NCI-H1436 treated with DMSO at 0.1 percent for 48 hours (cell line): ENCODE measurements at regions not wholly inside any gene's neighbourhood (a gene's known extent, or its start where the extent isn't known, plus 50 kb on each side); places are given as distances from the start of the nearest gene placed in this dataset.
A peak's percentile ranks its signal among the peaks of the same experiment; 100 is the strongest.
"Not testable (repeated sequence)": the region's sequence is repeated elsewhere in the genome, so short reads cannot be mapped to it uniquely, and the experiment has no call there.

ENCODE experiments used
- DNase-seq: peaks from one replicate; lab custom pipeline; 2025; lab: John Stamatoyannopoulos, UW

DNA sequence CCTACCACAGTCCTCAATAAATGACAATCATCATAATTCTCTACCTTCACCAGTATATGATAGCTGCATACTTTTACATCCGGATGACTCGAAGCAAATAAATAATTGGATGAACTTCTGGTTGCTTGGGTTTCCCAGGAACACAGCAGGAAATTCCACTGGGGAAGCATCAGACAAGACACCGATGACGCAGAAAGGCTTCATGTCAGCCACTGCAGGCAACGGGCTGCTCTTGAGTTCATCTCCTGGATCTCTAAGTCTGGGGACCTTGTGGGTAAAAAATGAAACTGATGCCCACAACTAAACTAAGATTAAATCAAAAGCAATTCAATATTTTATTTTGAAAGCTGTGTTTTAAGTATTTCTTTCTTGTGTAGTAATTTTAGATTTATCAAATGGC, 472.1 kb upstream of the C16orf82 start:
- DNase-seq = no peak

DNA sequence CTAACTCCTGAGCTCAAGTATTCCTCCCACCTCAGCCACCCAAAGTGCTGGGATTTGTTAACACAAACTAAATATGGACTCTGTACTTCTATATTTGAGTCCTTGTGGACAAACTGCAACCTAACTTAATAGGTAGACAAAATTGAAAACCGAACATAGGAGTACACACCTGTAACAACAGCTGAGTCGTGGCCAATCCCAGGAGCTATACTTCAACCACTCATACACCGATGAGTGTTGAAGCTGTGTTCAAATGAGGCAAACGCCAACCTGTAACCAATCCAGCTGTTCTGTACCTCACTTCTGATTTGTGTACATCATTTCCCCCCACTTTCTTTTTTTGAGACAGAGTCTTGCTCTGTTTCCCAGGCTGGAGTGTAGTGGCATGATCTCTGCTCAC, 471.5 kb upstream of the C16orf82 start:
- DNase-seq = no peak

DNA sequence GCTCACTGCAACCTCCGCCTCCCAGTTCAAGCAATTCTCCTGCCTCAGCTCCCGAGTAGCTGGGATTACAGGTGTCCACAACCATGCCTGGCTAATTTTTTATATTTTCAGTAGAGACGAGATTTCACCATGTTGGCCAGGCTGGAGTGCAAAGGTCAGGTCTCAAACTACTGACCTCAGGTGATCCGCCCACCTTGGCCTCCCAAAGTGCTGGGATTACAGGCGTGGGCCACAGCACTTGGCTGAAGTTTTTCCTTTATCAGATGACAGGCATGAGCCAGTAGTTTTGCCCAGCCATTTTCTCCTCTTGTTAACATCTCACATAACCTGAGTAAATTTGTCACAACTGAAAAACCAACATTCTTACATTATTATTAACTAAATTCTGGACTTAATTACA, 470.7 kb upstream of the C16orf82 start:
- not testable (repeated sequence) for DNase-seq

GRCh38 chr16:26598061-26598460, 468.7 kb upstream of the C16orf82 start:
- no peak for DNase-seq

DNA sequence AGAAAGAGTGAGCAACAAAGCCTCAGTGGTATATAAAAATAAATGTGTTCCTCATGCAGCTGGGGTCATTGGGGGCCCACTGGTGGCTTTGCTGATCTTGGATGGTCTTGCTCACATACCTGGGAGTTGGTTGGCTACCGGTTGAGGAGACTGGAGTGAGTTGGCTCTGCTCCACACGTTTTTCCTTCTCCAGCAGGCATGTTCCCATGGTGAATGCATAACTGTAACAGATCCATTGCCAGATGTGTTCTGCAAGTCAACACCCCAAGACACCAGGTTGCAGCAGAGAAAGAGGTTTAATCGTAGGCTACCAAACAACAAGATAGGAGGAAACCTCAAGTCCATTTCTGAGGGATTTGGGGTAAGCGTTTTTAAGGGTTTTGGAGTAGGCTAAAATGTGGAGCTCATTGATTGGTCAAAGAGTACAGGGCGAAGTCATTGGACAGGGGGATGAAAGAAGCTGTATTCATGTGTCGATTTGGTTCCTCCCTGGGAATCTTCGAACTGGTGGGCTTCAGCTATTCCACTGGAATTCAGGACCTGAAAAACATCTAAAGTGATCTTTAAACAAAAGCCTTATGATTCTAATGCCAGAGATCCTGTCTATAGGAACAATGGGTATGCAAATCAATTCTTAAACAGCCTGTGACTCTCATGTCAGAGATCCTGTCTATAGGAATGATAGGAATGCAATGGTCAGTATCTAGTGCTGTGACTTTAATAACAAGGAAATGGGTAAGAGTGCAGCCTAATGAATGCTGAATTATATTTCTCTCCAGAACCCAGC, 467.5 kb upstream of the C16orf82 start:
- DNase-seq = no peak

- no peak for DNase-seq
Observed at GRCh38 chr16:26599785-26600104, 467.0 kb upstream of the C16orf82 start.

GRCh38 chr16:26601335-26601734, 465.4 kb upstream of the C16orf82 start:
- DNase-seq = no peak

GRCh38 chr16:26605626-26606271, 461.0 kb upstream of the C16orf82 start:
- peak; percentile 15 for DNase-seq

- no peak for DNase-seq
Observed at GRCh38 chr16:26606381-26607150, 460.2 kb upstream of the C16orf82 start.

- no peak for DNase-seq
Observed at GRCh38 chr16:26614237-26614841, 452.4 kb upstream of the C16orf82 start.

GRCh38 chr16:26623442-26623841, 443.3 kb upstream of the C16orf82 start:
- DNase-seq = no peak

GRCh38 chr16:26627958-26628357, 438.8 kb upstream of the C16orf82 start:
- DNase-seq = no peak

GRCh38 chr16:26631365-26631764, 435.4 kb upstream of the C16orf82 start:
- DNase-seq = not testable (repeated sequence)

GRCh38 chr16:26642047-26642664, 424.6 kb upstream of the C16orf82 start:
- no peak for DNase-seq

- no peak for DNase-seq
Observed at GRCh38 chr16:26643519-26643918, 423.2 kb upstream of the C16orf82 start.

- DNase-seq = no peak
Observed at GRCh38 chr16:26644912-26645543, 421.7 kb upstream of the C16orf82 start.

DNA sequence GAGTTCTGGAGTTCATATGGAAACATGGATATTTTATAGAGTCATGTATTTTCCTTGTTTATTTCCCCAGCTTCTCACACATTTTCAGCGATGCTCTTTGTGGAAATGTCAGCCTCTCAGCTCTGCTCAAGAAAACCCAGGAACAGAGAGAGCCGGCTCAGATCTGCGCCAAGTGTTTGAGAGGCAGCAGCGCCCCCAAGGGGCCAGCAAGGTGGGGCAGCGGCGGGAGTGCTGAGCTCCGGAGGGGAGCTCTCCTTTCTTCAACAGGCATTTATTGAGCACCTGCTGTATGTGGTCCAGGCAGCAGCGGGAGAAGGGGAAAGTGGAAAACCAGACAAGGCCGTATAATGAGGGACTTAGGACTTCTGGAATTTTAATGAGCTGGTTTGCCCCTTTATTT, 421.1 kb upstream of the C16orf82 start:
- DNase-seq = no peak

- DNase-seq = no peak
Observed at GRCh38 chr16:26647870-26648269, 418.9 kb upstream of the C16orf82 start.

- no peak for DNase-seq
Observed at GRCh38 chr16:26648851-26649250, 417.9 kb upstream of the C16orf82 start.

GRCh38 chr16:26649381-26650045, 417.2 kb upstream of the C16orf82 start:
- peak; percentile 82 for DNase-seq

DNA sequence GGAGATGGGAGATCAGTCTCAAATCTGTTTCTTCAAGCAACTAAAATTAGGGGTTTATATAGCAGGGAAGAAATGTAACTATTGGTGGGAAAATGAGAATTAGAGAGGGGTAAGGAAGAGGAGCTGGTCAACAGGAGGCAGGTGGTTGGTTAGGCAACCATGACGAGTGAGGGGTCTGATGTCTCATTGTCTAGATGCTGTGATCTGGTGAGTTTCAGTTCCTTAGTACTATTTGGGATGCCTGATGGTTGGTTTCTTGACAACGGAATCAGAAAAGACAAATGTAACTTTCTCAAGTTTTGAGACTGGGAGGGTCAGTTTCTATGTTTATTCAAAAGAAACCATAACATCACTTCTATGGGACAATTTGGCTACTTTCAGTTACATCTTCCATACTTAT, 415.3 kb upstream of the C16orf82 start:
- DNase-seq = no peak
